Karpas-422 (cell line): ENCODE measurements at regions not wholly inside any gene's neighbourhood (a gene's known extent, or its start where the extent isn't known, plus 50 kb on each side); places are given as distances from the start of the nearest gene placed in this dataset.

ENCODE experiments used
- DNase-seq: peaks from one replicate; pipeline ENCODE4 v3.0.0-alpha.2; 2015
- H2AFZ ChIP-seq: fragments of 200-600 bp; sonication (generic); 2 replicates; pipeline ENCODE4 v1.6.1; 2014; ENCODE audit warnings: antibody characterized with exemption, low read length, mixed read lengths
- H3K27ac ChIP-seq: fragments of 200-600 bp; sonication (generic); 2 replicates; pipeline ENCODE4 v1.5.1; 2014; ENCODE audit warnings: mild to moderate bottlenecking, low read length, moderate library complexity
- H3K27me3 ChIP-seq: fragments of 200-600 bp; sonication (generic); 2 replicates; pipeline ENCODE4 v1.6.1; 2014; ENCODE audit warnings: low read length, mixed read lengths
- H3K36me3 ChIP-seq: fragments of 200-600 bp; sonication (generic); 2 replicates; pipeline ENCODE4 v1.6.1; 2014; ENCODE audit warnings: low read length, mixed read lengths; ENCODE audit not compliant: insufficient read depth
- H3K4me1 ChIP-seq: fragments of 200-600 bp; sonication (generic); 2 replicates; pipeline ENCODE4 v1.6.1; 2014; ENCODE audit warnings: mild to moderate bottlenecking, low read length, mixed read lengths
- H3K4me2 ChIP-seq: fragments of 200-600 bp; sonication (generic); 2 replicates; pipeline ENCODE4 v1.6.1; 2014; ENCODE audit warnings: low read length, low read depth, mild to moderate bottlenecking; ENCODE audit not compliant: poor library complexity, severe bottlenecking
- H3K4me3 ChIP-seq: fragments of 200-600 bp; sonication (generic); 2 replicates; pipeline ENCODE4 v1.5.1; 2014; ENCODE audit warnings: mild to moderate bottlenecking, antibody characterized with exemption, low read length, mixed read lengths
- H3K79me2 ChIP-seq: fragments of 200-600 bp; sonication (generic); 2 replicates; pipeline ENCODE4 v1.6.1; 2014; ENCODE audit warnings: mild to moderate bottlenecking, low read length, mixed read lengths
- H3K9ac ChIP-seq: fragments of 200-600 bp; sonication (generic); 2 replicates; pipeline ENCODE4 v1.6.0; 2014; ENCODE audit warnings: low read length
- H3K9me2 ChIP-seq: fragments of 200-600 bp; sonication (generic), shearing (Covaris generic); replicated peaks from 2 replicates; pipeline ENCODE4 v1.6.0; 2014; ENCODE audit warnings: mild to moderate bottlenecking, low read length, moderate library complexity; ENCODE audit not compliant: insufficient read depth
- H3K9me3 ChIP-seq: fragments of 300-700, 200-600 bp; sonication (generic); 2 replicates; pipeline ENCODE4 v1.6.1; 2014; ENCODE audit warnings: low read length, mixed read lengths
- H4K20me1 ChIP-seq: fragments of 200-600 bp; sonication (generic); 2 replicates; pipeline ENCODE4 v1.6.1; 2014; ENCODE audit warnings: mild to moderate bottlenecking, antibody characterized with exemption, low read length, low read depth; ENCODE audit not compliant: insufficient read depth

GRCh38 chr6:164398647-164399046 lies 910.8 kb downstream of the C6orf118 start:
- DNase-seq, result no peak
- Histone ChIP-seq H4K20me1 (no peaks in the 10 kb centered on the region), H3K79me2 (no peaks in the 10 kb centered on the region), H3K9me2 (no peaks in the 10 kb centered on the region), H3K27me3 (no peaks in the 10 kb centered on the region), H3K9me3 (peaks cover 9% of the 10 kb centered on the region; the same call in 1 of the 2 replicates), H2AFZ (no peak overlapping the region), H3K27ac (no peak overlapping the region), H3K4me1 (no peaks in the 10 kb centered on the region), H3K4me3 (no peak overlapping the region), H3K9ac (no peak overlapping the region), H3K4me2 (no peak overlapping the region), H3K36me3 (no peaks in the 10 kb centered on the region)

- H3K27me3 ChIP-seq, result no peaks in the 10 kb centered on the region
- no peak overlapping the region; the same call in 1 of the 2 replicates for H3K4me3 ChIP-seq
- peaks cover 18% of the 10 kb centered on the region for H3K9me3 ChIP-seq
- no peaks in the 10 kb centered on the region for H3K9me2 ChIP-seq
- H3K79me2 ChIP-seq, result no peaks in the 10 kb centered on the region
- H4K20me1 ChIP-seq, result no peaks in the 10 kb centered on the region
- H3K4me1 ChIP-seq, result no peaks in the 10 kb centered on the region
- H3K27ac ChIP-seq, result no peak overlapping the region
- 0 out of 2 replicates have a peak overlapping the region, but pooled peaks have one; percentile 14 for H2AFZ ChIP-seq
- H3K4me2 ChIP-seq, result peak overlapping the region; percentile 8
- no peak overlapping the region for H3K9ac ChIP-seq
- DNase-seq, result no peak
- no peaks in the 10 kb centered on the region for H3K36me3 ChIP-seq
These were observed 913.0 kb downstream of the C6orf118 start for GRCh38 chr6:164396071-164397047.

- H3K79me2 ChIP-seq, result no peaks in the 10 kb centered on the region
- no peaks in the 10 kb centered on the region for H3K9me2 ChIP-seq
- peaks cover 4% of the 10 kb centered on the region for H3K9me3 ChIP-seq
- no peak overlapping the region for H3K4me3 ChIP-seq
- H4K20me1 ChIP-seq, result no peaks in the 10 kb centered on the region
- H3K9ac ChIP-seq, result no peak overlapping the region
- H3K36me3 ChIP-seq, result no peaks in the 10 kb centered on the region
- H2AFZ ChIP-seq, result no peak overlapping the region
- no peak for DNase-seq
- no peaks in the 10 kb centered on the region for H3K4me1 ChIP-seq
- no peak overlapping the region for H3K4me2 ChIP-seq
- H3K27ac ChIP-seq, result no peak overlapping the region
- H3K27me3 ChIP-seq, result no peaks in the 10 kb centered on the region
These were observed 929.6 kb downstream of the C6orf118 start for GRCh38 chr6:164379795-164380194.

GRCh38 chr6:164378330-164378729 lies 931.1 kb downstream of the C6orf118 start:
- H3K36me3 ChIP-seq, result no peaks in the 10 kb centered on the region
- no peaks in the 10 kb centered on the region for H3K4me1 ChIP-seq
- H3K4me3 ChIP-seq, result no peak overlapping the region
- no peaks in the 10 kb centered on the region for H3K27me3 ChIP-seq
- no peak overlapping the region for H3K27ac ChIP-seq
- no peaks in the 10 kb centered on the region for H4K20me1 ChIP-seq
- no peak for DNase-seq
- no peak overlapping the region for H3K9ac ChIP-seq
- H3K79me2 ChIP-seq, result no peaks in the 10 kb centered on the region
- H3K4me2 ChIP-seq, result no peak overlapping the region
- H3K9me2 ChIP-seq, result no peaks in the 10 kb centered on the region
- no peak overlapping the region for H2AFZ ChIP-seq
- H3K9me3 ChIP-seq, result peaks cover 8% of the 10 kb centered on the region

- Histone ChIP-seq H2AFZ (no peak overlapping the region), H3K4me1 (no peaks in the 10 kb centered on the region), H3K36me3 (no peaks in the 10 kb centered on the region), H4K20me1 (no peaks in the 10 kb centered on the region), H3K79me2 (no peaks in the 10 kb centered on the region), H3K4me2 (no peak overlapping the region), H3K4me3 (no peak overlapping the region), H3K27me3 (no peaks in the 10 kb centered on the region), H3K9me3 (peaks cover 8% of the 10 kb centered on the region), H3K9ac (no peak overlapping the region), H3K27ac (no peak overlapping the region), H3K9me2 (no peaks in the 10 kb centered on the region)
- no peak for DNase-seq
These were observed 932.0 kb downstream of the C6orf118 start for GRCh38 chr6:164377348-164377918.

GRCh38 chr6:164370773-164371172 lies 938.6 kb downstream of the C6orf118 start:
- H3K27me3 ChIP-seq, result no peaks in the 10 kb centered on the region
- H3K9me2 ChIP-seq, result no peaks in the 10 kb centered on the region
- peaks cover 15% of the 10 kb centered on the region for H3K9me3 ChIP-seq
- H3K9ac ChIP-seq, result no peak overlapping the region
- no peaks in the 10 kb centered on the region for H3K79me2 ChIP-seq
- no peak overlapping the region for H3K27ac ChIP-seq
- no peaks in the 10 kb centered on the region for H3K4me1 ChIP-seq
- no peak overlapping the region for H2AFZ ChIP-seq
- H4K20me1 ChIP-seq, result no peaks in the 10 kb centered on the region
- no peak for DNase-seq
- no peak overlapping the region for H3K4me3 ChIP-seq
- no peak overlapping the region for H3K4me2 ChIP-seq
- H3K36me3 ChIP-seq, result no peaks in the 10 kb centered on the region

- Histone ChIP-seq H3K9me2 (no peaks in the 10 kb centered on the region), H3K4me1 (no peaks in the 10 kb centered on the region), H3K4me3 (no peak overlapping the region), H3K27ac (no peak overlapping the region), H4K20me1 (no peaks in the 10 kb centered on the region), H3K36me3 (no peaks in the 10 kb centered on the region), H3K4me2 (no peak overlapping the region), H3K27me3 (no peaks in the 10 kb centered on the region), H3K79me2 (no peaks in the 10 kb centered on the region), H3K9me3 (peaks cover 54% of the 10 kb centered on the region), H2AFZ (no peak overlapping the region), H3K9ac (no peak overlapping the region)
- no peak for DNase-seq
These were observed 944.9 kb downstream of the QKI start for GRCh38 chr6:164359441-164359840.

- H3K36me3 ChIP-seq, result no peaks in the 10 kb centered on the region
- no peak overlapping the region for H3K4me2 ChIP-seq
- no peak overlapping the region for H3K9ac ChIP-seq
- no peaks in the 10 kb centered on the region for H3K9me2 ChIP-seq
- no peak overlapping the region for H3K4me3 ChIP-seq
- no peaks in the 10 kb centered on the region for H3K79me2 ChIP-seq
- H3K4me1 ChIP-seq, result no peaks in the 10 kb centered on the region
- no peaks in the 10 kb centered on the region for H3K27me3 ChIP-seq
- no peak overlapping the region for H3K27ac ChIP-seq
- H3K9me3 ChIP-seq, result peaks cover 54% of the 10 kb centered on the region
- no peaks in the 10 kb centered on the region for H4K20me1 ChIP-seq
- no peak for DNase-seq
- no peak overlapping the region for H2AFZ ChIP-seq
These were observed 944.5 kb downstream of the QKI start for GRCh38 chr6:164359036-164359435.
